Esophagus muscularis mucosa (tissue), 4 donors: ENCODE measurements at regions not wholly inside any gene's neighbourhood (a gene's known extent, or its start where the extent isn't known, plus 50 kb on each side); places are given as distances from the start of the nearest gene placed in this dataset.

Source experiments
- DNase-seq: peaks from one replicate; pipeline ENCODE4 v3.0.0-alpha.2; 2017; ENCODE audit errors: extremely low spot score
- H3K27ac ChIP-seq, 4 donors: fragments of 200-600 bp; sonication (generic); replicated peaks in 1 of 4; 1 replicate in 3 of 4; 2 replicates in 1 of 4; pipeline ENCODE4 v1.5.1; 2016 to 2019; ENCODE audit warnings: mild to moderate bottlenecking in 1 of 4
- H3K27me3 ChIP-seq, 4 donors: fragments of 200-600 bp; sonication (generic); one replicate each; pipeline versions ENCODE4 v1.5.1 to v1.6.0; 2016 to 2019
- H3K36me3 ChIP-seq, 4 donors: fragments of 200-600 bp; sonication (generic); one replicate each; pipeline ENCODE4 v1.5.1; 2016 to 2019
- H3K4me1 ChIP-seq, 4 donors: fragments of 200-600 bp; sonication (generic); one replicate each; pipeline ENCODE4 v1.5.1; 2016 to 2019
- H3K4me3 ChIP-seq, 4 donors: fragments of 200-600 bp; sonication (generic); 1 replicate in 2 of 4; 2 replicates in 2 of 4; pipeline ENCODE4 v1.5.1; 2016 to 2019; ENCODE audit warnings: mild to moderate bottlenecking in 4 of 4, moderate library complexity in 1 of 4
- H3K9me3 ChIP-seq, 4 donors: fragments of 200-600 bp; sonication (generic); 1 replicate in 3 of 4; 2 replicates in 1 of 4; pipeline ENCODE4 v1.5.1; 2016 to 2019
- EP300 ChIP-seq: sonication (generic); formaldehyde crosslinking; IDR thresholded peaks from one replicate; pipeline ENCODE4 v1.6.1; 2017; ENCODE audit warnings: antibody characterized with exemption
- POLR2A ChIP-seq: fragments of 450-650 bp; IDR thresholded peaks from one replicate; pipeline ENCODE4 v1.6.1; 2017; ENCODE audit warnings: antibody characterized with exemption, moderate library complexity, mild to moderate bottlenecking, low read depth
- POLR2AphosphoS5 ChIP-seq, 2 donors: sonication (generic); formaldehyde crosslinking; IDR thresholded peaks; one replicate each; pipeline ENCODE4 v1.6.1; 2017; ENCODE audit warnings: antibody characterized with exemption in 2 of 2
- WGBS: methylation state at CpG from one replicate; pipeline ENCODE4 v1.1.5; 2018; 5-methylcytosine and 5-hydroxymethylcytosine counted together
- intact Hi-C: fragments of 100-400 bp; cut with DNase I; formaldehyde crosslinking; loops from one replicate; pipeline ENCODE4 v1.15.1; 2023
- TF ChIP-seq, protein P1 (sequence below), 3 experiments: fragments of 200-600 bp in 2 of 3; fragments of 450-650 bp in 1 of 3; sonication (generic) in 2 of 3; IDR thresholded peaks; one replicate each; pipeline ENCODE4 v1.5.1; 2017 to 2019; ENCODE audit warnings: antibody characterized with exemption in 3 of 3, mild to moderate bottlenecking in 2 of 3, moderate library complexity in 1 of 3

- H3K27me3 ChIP-seq: no peaks in the 10 kb centered on the region
- TF ChIP-seq POLR2A (no peak), EP300 (no peak), POLR2AphosphoS5 (IDR thresholded peaks at IDR 0.05) (no peak)
- TF ChIP-seq, protein P1, sequence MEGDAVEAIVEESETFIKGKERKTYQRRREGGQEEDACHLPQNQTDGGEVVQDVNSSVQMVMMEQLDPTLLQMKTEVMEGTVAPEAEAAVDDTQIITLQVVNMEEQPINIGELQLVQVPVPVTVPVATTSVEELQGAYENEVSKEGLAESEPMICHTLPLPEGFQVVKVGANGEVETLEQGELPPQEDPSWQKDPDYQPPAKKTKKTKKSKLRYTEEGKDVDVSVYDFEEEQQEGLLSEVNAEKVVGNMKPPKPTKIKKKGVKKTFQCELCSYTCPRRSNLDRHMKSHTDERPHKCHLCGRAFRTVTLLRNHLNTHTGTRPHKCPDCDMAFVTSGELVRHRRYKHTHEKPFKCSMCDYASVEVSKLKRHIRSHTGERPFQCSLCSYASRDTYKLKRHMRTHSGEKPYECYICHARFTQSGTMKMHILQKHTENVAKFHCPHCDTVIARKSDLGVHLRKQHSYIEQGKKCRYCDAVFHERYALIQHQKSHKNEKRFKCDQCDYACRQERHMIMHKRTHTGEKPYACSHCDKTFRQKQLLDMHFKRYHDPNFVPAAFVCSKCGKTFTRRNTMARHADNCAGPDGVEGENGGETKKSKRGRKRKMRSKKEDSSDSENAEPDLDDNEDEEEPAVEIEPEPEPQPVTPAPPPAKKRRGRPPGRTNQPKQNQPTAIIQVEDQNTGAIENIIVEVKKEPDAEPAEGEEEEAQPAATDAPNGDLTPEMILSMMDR (IDR thresholded peaks at IDR 0.05): no peak
- H3K9me3 ChIP-seq: peaks cover 0 to 5% (median 0%) of the 10 kb centered on the region in 4 donors
- no peak overlapping the region for H3K4me3 ChIP-seq
- H3K4me1 ChIP-seq: no peaks in the 10 kb centered on the region
- intact Hi-C loops: no loop called here
- no peak overlapping the region for H3K27ac ChIP-seq
- DNase-seq: no peak
- 62% methylated on average over 4 of the region's 4 CpGs for whole genome bisulfite sequencing
- no peaks in the 10 kb centered on the region for H3K36me3 ChIP-seq
These were observed 932.5 kb upstream of the PIK3C3 start for GRCh38 chr18:41022484-41022883.

DNA sequence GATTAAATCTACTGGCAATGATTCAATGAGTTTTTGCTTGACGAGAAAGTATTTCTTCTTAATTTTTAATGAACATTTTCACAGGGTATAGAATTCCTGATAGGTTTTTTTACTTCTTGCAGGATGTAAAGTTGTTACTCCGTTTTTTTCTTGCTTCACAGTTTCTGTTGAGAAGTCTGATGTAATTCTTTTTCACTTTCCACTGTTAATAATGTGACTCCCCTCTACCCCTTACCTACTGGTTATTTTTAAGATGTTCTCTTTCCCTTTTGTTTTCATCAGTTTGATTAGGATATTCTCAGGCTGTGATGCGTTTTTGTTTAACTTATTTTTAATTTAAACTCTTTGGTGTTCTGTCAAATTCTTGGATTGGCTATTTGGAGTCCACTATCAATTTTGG is 933.9 kb upstream of the PIK3C3 start:
- intact Hi-C loops: no loop called here
- TF ChIP-seq, protein P1 (IDR thresholded peaks at IDR 0.05): no peak
- TF ChIP-seq POLR2AphosphoS5 (IDR thresholded peaks at IDR 0.05) (no peak), POLR2A (no peak), EP300 (no peak)
- H3K36me3 ChIP-seq: no peaks in the 10 kb centered on the region
- H3K27me3 ChIP-seq: no peaks in the 10 kb centered on the region
- H3K4me3 ChIP-seq: no peak overlapping the region
- peaks cover 0 to 5% (median 0%) of the 10 kb centered on the region in 4 donors for H3K9me3 ChIP-seq
- 71% methylated on average over 3 of the region's 3 CpGs for WGBS
- no peak overlapping the region for H3K27ac ChIP-seq
- DNase-seq: no peak
- H3K4me1 ChIP-seq: no peaks in the 10 kb centered on the region

- no peak for DNase-seq
- Histone ChIP-seq H3K27me3 (no peaks in the 10 kb centered on the region), H3K27ac (no peak overlapping the region), H3K4me3 (no peak overlapping the region), H3K36me3 (no peaks in the 10 kb centered on the region), H3K9me3 (peaks cover 0 to 4% (median 0%) of the 10 kb centered on the region in 4 donors), H3K4me1 (no peaks in the 10 kb centered on the region)
- WGBS: 83% methylated on average over 1 of the region's 1 CpG
- intact Hi-C loops: no loop called here
- no peak for TF ChIP-seq POLR2AphosphoS5 (IDR thresholded peaks at IDR 0.05)
- TF ChIP-seq, protein P1 (IDR thresholded peaks at IDR 0.05): no peak
- no peak for TF ChIP-seq EP300
- TF ChIP-seq POLR2A: no peak
These were observed 942.8 kb upstream of the PIK3C3 start for GRCh38 chr18:41012194-41012593.

DNA sequence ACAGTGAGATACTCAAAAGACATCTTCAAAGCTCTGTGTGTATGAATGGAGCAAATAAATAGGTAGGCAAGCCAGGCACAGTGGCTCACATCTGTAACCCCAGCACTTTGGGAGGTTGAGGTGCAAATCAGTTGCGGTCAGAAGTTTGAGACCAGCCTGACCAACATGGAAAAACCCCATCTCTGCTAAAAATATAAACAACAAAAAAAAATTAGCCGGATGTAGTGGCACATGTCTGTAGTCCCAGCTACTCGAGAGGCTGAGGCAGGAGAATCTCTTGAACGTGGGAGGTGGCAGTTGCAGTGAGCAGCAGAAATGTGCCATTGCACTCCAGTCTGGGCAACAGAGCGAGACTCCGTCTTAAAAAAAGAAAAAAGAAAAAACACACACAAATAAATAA is 945.1 kb upstream of the PIK3C3 start:
- Histone ChIP-seq H3K27me3 (no peaks in the 10 kb centered on the region), H3K9me3 (no peaks in the 10 kb centered on the region), H3K27ac (no peak overlapping the region), H3K4me1 (no peaks in the 10 kb centered on the region), H3K4me3 (no peak overlapping the region), H3K36me3 (no peaks in the 10 kb centered on the region)
- no peak for TF ChIP-seq POLR2A
- TF ChIP-seq EP300: no peak
- TF ChIP-seq, protein P1 (IDR thresholded peaks at IDR 0.05): no peak
- TF ChIP-seq POLR2AphosphoS5 (IDR thresholded peaks at IDR 0.05): no peak
- intact Hi-C loops: no loop called here
- DNase-seq: no peak
- 87% methylated on average over 6 of the region's 6 CpGs for WGBS

DNA sequence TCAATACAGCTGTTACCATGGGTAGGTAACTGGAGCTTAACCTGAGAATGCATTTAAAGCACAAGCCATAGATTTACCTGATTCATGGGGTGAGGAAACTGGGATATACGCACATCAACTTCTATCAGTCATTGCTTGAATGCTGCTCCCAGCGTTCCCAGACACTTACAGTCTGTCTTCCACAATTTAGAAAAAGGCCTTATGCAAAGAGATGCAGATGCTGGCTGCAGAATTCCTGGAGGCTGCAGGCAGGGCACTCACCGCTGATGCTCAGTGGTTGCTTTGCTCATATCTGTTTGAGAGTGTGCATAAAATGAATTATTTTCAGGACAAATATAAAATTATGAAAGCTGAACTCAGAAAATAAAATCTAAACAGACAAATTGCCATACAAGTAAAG is 950.7 kb upstream of the PIK3C3 start:
- H3K27me3 ChIP-seq: no peaks in the 10 kb centered on the region
- H3K36me3 ChIP-seq: no peaks in the 10 kb centered on the region
- no peak overlapping the region for H3K27ac ChIP-seq
- TF ChIP-seq POLR2AphosphoS5 (IDR thresholded peaks at IDR 0.05): no peak
- no peak for TF ChIP-seq POLR2A
- TF ChIP-seq, protein P1 (IDR thresholded peaks at IDR 0.05): no peak
- intact Hi-C loops: no loop called here
- DNase-seq: no peak
- no peaks in the 10 kb centered on the region for H3K9me3 ChIP-seq
- no peak overlapping the region for H3K4me3 ChIP-seq
- WGBS: 49% methylated on average over 3 of the region's 3 CpGs
- no peaks in the 10 kb centered on the region for H3K4me1 ChIP-seq
